GM23338 (cell line): ENCODE measurements at regions not wholly inside any gene's neighbourhood (a gene's known extent, or its start where the extent isn't known, plus 50 kb on each side); places are given as distances from the start of the nearest gene placed in this dataset.

Experiments
- ATAC-seq: fragments of 200-7000 bp; cut with Tn5 transposase; 3 replicates; pipeline ENCODE4 v1.9.1; 2020
- DNase-seq: peaks from one replicate; pipeline ENCODE4 v3.0.0-alpha.2; 2015; ENCODE audit warnings: low spot score
- H2AFZ ChIP-seq: fragments of 200-600 bp; sonication (generic); 2 replicates; pipeline ENCODE4 v1.8.0; 2016; ENCODE audit warnings: antibody characterized with exemption, mild to moderate bottlenecking, moderate library complexity
- H3F3A ChIP-seq: fragments of 200-600 bp; sonication (generic); replicated peaks from 2 replicates; pipeline ENCODE4 v1.8.0; 2017; ENCODE audit warnings: antibody characterized with exemption, mixed run types, low read depth
- H3K27ac ChIP-seq: fragments of 200-600 bp; sonication (generic); 2 replicates; pipeline ENCODE4 v1.6.1; 2016; ENCODE audit warnings: low read depth
- H3K27me3 ChIP-seq: fragments of 200-600 bp; sonication (generic); 2 replicates; pipeline ENCODE4 v1.8.0; 2016; ENCODE audit warnings: mild to moderate bottlenecking, mixed run types, moderate library complexity; ENCODE audit not compliant: insufficient read depth
- H3K36me3 ChIP-seq: fragments of 200-600 bp; sonication (generic); 2 replicates; pipeline ENCODE4 v1.8.0; 2016; ENCODE audit warnings: mild to moderate bottlenecking; ENCODE audit not compliant: insufficient read depth
- H3K4me1 ChIP-seq: fragments of 200-600 bp; sonication (generic); 2 replicates; pipeline ENCODE4 v1.8.0; 2016; ENCODE audit warnings: mild to moderate bottlenecking, moderate library complexity; ENCODE audit not compliant: insufficient read depth
- H3K4me2 ChIP-seq: fragments of 200-600 bp; sonication (generic); 2 replicates; pipeline ENCODE4 v1.7.1; 2017; ENCODE audit warnings: mixed run types
- H3K4me3 ChIP-seq: fragments of 200-600 bp; sonication (generic); 2 replicates; pipeline ENCODE4 v1.6.1; 2016; ENCODE audit warnings: mixed run types
- H3K79me2 ChIP-seq: fragments of 200-600 bp; sonication (generic); replicated peaks from 2 replicates; pipeline ENCODE4 v1.8.0; 2017; ENCODE audit warnings: mild to moderate bottlenecking; ENCODE audit not compliant: insufficient read depth
- H3K9me2 ChIP-seq: fragments of 200-600 bp; sonication (generic); 2 replicates; pipeline ENCODE4 v1.8.0; 2017; ENCODE audit not compliant: insufficient read depth
- H4K20me1 ChIP-seq: fragments of 200-600 bp; sonication (generic); replicated peaks from 2 replicates; pipeline ENCODE4 v1.8.0; 2017; ENCODE audit warnings: mild to moderate bottlenecking; ENCODE audit not compliant: insufficient read depth
- H3K27ac Mint-ChIP-seq: 2 replicates; pipeline ENCODE4 v1.8.0; 2020; ENCODE audit warnings: inconsistent platforms, mild to moderate bottlenecking, moderate library complexity, mixed read lengths
- H3K27me3 Mint-ChIP-seq: 3 replicates; pipeline ENCODE4 v1.8.0; 2022; ENCODE audit warnings: low read depth, mild to moderate bottlenecking, moderate library complexity, mixed read lengths, inconsistent platforms; ENCODE audit not compliant: insufficient read depth, poor library complexity
- H3K36me3 Mint-ChIP-seq: 3 replicates; pipeline ENCODE4 v1.8.0; 2021; ENCODE audit warnings: low read depth, mild to moderate bottlenecking, inconsistent platforms, moderate library complexity, mixed read lengths
- H3K4me1 Mint-ChIP-seq: 3 replicates; pipeline ENCODE4 v1.8.0; 2020; ENCODE audit warnings: mild to moderate bottlenecking, inconsistent platforms, mixed read lengths
- H3K4me3 Mint-ChIP-seq: 3 replicates; pipeline ENCODE4 v1.8.0; 2021; ENCODE audit warnings: moderate library complexity, mild to moderate bottlenecking, inconsistent platforms, mixed read lengths
- H3K9me3 Mint-ChIP-seq: 3 replicates; pipeline ENCODE4 v1.8.0; 2020; ENCODE audit warnings: moderate library complexity, mild to moderate bottlenecking, inconsistent platforms, mixed read lengths
- CREB1 ChIP-seq: fragments of 250-450 bp; sonication (Bioruptor Pico); IDR thresholded peaks from 2 replicates; pipeline ENCODE4 v1.5.0; 2020; ENCODE audit warnings: low read depth, mild to moderate bottlenecking, moderate library complexity
- CTCF ChIP-seq, 2 experiments: fragments of 200-600 bp in 1 of 2; sonication (generic) in 1 of 2; conservative IDR thresholded peaks; 2 replicates each; pipeline versions ENCODE4 v1.5.1 to v1.6.1; 2016 to 2017; ENCODE audit warnings: antibody characterized with exemption in 2 of 2, low read depth in 2 of 2, mild to moderate bottlenecking in 2 of 2, moderate library complexity in 1 of 2
- ETS1 ChIP-seq: IDR thresholded peaks from 2 replicates; pipeline ENCODE4 v1.6.1; 2016; ENCODE audit warnings: antibody characterized with exemption
- EZH2 ChIP-seq: fragments of 200-600 bp; sonication (generic); IDR thresholded peaks from one replicate; pipeline ENCODE4 v1.8.0; 2017; ENCODE audit warnings: antibody characterized with exemption, mild to moderate bottlenecking, low read depth; ENCODE audit not compliant: unreplicated experiment
- EZH2phosphoT487 ChIP-seq: fragments of 200-600 bp; sonication (generic); IDR thresholded peaks from one replicate; pipeline ENCODE4 v1.8.1; 2018; ENCODE audit warnings: antibody characterized with exemption; ENCODE audit not compliant: unreplicated experiment
- JUNB ChIP-seq: IDR thresholded peaks from one replicate; pipeline ENCODE4 v1.6.1; 2016; ENCODE audit warnings: antibody characterized with exemption; ENCODE audit not compliant: unreplicated experiment
- NANOG ChIP-seq: IDR thresholded peaks from 2 replicates; pipeline ENCODE4 v1.6.1; 2016; ENCODE audit warnings: antibody characterized with exemption, borderline replicate concordance
- POLR2AphosphoS5 ChIP-seq: IDR thresholded peaks from 2 replicates; pipeline ENCODE4 v1.6.1; 2016; ENCODE audit warnings: antibody characterized with exemption, low read depth
- REST ChIP-seq: IDR thresholded peaks from one replicate; pipeline ENCODE4 v1.6.1; 2018; ENCODE audit warnings: antibody characterized with exemption; ENCODE audit not compliant: unreplicated experiment
- STAT1 ChIP-seq: IDR thresholded peaks from one replicate; pipeline ENCODE4 v1.6.1; 2016; ENCODE audit warnings: antibody characterized with exemption; ENCODE audit not compliant: unreplicated experiment
- ZNF114 ChIP-seq: fragments of 250-450 bp; sonication (Bioruptor Pico); IDR thresholded peaks from 2 replicates; pipeline ENCODE4 v1.5.0; 2020; ENCODE audit warnings: mild to moderate bottlenecking, moderate library complexity
- ZNF331 ChIP-seq: fragments of 250-450 bp; sonication (Bioruptor Pico); IDR thresholded peaks from 2 replicates; pipeline ENCODE4 v1.5.0; 2020; ENCODE audit warnings: low read depth, mild to moderate bottlenecking, moderate library complexity
- ZNF462 ChIP-seq: fragments of 250-450 bp; sonication (Bioruptor Pico); IDR thresholded peaks from 2 replicates; pipeline ENCODE4 v1.5.0; 2020; ENCODE audit warnings: mild to moderate bottlenecking, moderate library complexity

DNA sequence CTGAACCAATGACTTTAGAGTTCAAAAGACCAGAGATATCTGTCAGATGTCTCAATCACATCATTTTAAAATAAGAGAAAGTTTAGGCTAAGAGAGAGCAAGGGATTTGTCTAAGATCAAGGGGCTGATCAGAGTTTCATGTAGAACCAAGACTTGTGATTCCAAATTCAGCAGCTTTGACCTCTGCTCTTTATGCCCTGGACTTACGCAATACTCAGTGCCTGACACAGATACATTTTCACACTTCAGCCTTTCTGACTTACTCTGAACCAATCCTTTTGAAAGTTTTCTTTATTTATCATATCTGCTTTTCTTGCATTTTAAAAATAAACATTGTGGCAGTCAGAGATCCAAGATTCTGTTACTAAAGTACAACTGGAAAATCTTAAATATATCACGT is 428.0 kb downstream of the PLPP3 start:
- Mint-ChIP-seq H3K4me1 (no peaks in the 10 kb centered on the region), H3K27ac (no peak overlapping the region), H3K27me3 (no peaks in the 10 kb centered on the region), H3K36me3 (no peaks in the 10 kb centered on the region), H3K9me3 (no peaks in the 10 kb centered on the region), H3K4me3 (no peak overlapping the region)
- no peaks in the 10 kb centered on the region for H3K79me2 ChIP-seq
- no peak for DNase-seq
- no peak overlapping the region for H3K4me2 ChIP-seq
- H4K20me1 ChIP-seq, result no peaks in the 10 kb centered on the region
- H2AFZ ChIP-seq, result no peak overlapping the region
- H3K9me2 ChIP-seq, result 0 out of 2 replicates have a peak, but pooled peaks cover 4% of the 10 kb centered on the region
- ATAC-seq, result no peak
- no peaks in the 10 kb centered on the region for H3K4me1 ChIP-seq
- no peaks in the 10 kb centered on the region for H3K36me3 ChIP-seq
- no peaks in the 10 kb centered on the region for H3K27me3 ChIP-seq
- TF ChIP-seq ZNF462 (CRISPR knock-in tag), result no peak
- TF ChIP-seq STAT1, result no peak
- no peak for TF ChIP-seq NANOG
- no peak for TF ChIP-seq CTCF (conservative IDR thresholded peaks at IDR 0.05; ENCODE audit: low read depth in 2 of 2)
- no peak for TF ChIP-seq ETS1
- no peak for TF ChIP-seq ZNF331
- TF ChIP-seq POLR2AphosphoS5, result no peak
- no peak for TF ChIP-seq JUNB
- TF ChIP-seq CREB1 (CRISPR knock-in tag), result no peak
- no peak for TF ChIP-seq REST
- TF ChIP-seq ZNF114 (CRISPR knock-in tag), result no peak
- no peak for TF ChIP-seq EZH2
- no peak for TF ChIP-seq EZH2phosphoT487
- H3K27ac ChIP-seq, result no peak overlapping the region
- H3K4me3 ChIP-seq, result no peak overlapping the region
- no peaks in the 10 kb centered on the region for H3F3A ChIP-seq
